T-helper 2 cell treated with Interferon-gamma antibody and Interleukin-4, amounts not matched to agents 5 μg/mL and 100 μg/mL, for 36 hours (primary cell): ENCODE measurements at regions not wholly inside any gene's neighbourhood (a gene's known extent, or its start where the extent isn't known, plus 50 kb on each side); places are given as distances from the start of the nearest gene placed in this dataset.

Source experiments
- DNase-seq: peaks from one replicate; pipeline ENCODE4 v3.0.0; 2021; ENCODE audit warnings: low spot score
- H3K27ac Mint-ChIP-seq: one replicate; pipeline ENCODE4 v1.8.0; 2021; ENCODE audit warnings: mild to moderate bottlenecking, mixed read lengths
- H3K27me3 Mint-ChIP-seq: one replicate; pipeline ENCODE4 v1.8.0; 2021; ENCODE audit warnings: low read depth, mixed read lengths
- H3K36me3 Mint-ChIP-seq: one replicate; pipeline ENCODE4 v1.8.0; 2021; ENCODE audit warnings: low read depth, mixed read lengths
- H3K4me1 Mint-ChIP-seq: one replicate; pipeline ENCODE4 v1.8.0; 2021; ENCODE audit warnings: low read depth, mixed read lengths
- H3K4me3 Mint-ChIP-seq: one replicate; pipeline ENCODE4 v1.8.0; 2022; ENCODE audit warnings: mild to moderate bottlenecking, moderate library complexity, mixed read lengths
- H3K9me3 Mint-ChIP-seq: one replicate; pipeline ENCODE4 v1.8.0; 2021; ENCODE audit warnings: mixed read lengths

GRCh38 chr3:69451594-69451993, 65.7 kb upstream of the FRMD4B start:
- DNase-seq: no peak
- H3K27ac Mint-ChIP-seq: no peak overlapping the region
- H3K4me1 Mint-ChIP-seq: no peaks in the 10 kb centered on the region
- H3K27me3 Mint-ChIP-seq: peaks cover 2% of the 10 kb centered on the region
- no peak overlapping the region for H3K4me3 Mint-ChIP-seq
- no peaks in the 10 kb centered on the region for H3K36me3 Mint-ChIP-seq
- H3K9me3 Mint-ChIP-seq: no peaks in the 10 kb centered on the region

GRCh38 chr3:69448877-69449276, 63.0 kb upstream of the FRMD4B start:
- Mint-ChIP-seq H3K27ac (no peak overlapping the region), H3K9me3 (no peaks in the 10 kb centered on the region), H3K4me1 (no peaks in the 10 kb centered on the region), H3K4me3 (no peak overlapping the region), H3K27me3 (peaks cover 2% of the 10 kb centered on the region), H3K36me3 (no peaks in the 10 kb centered on the region)
- DNase-seq: no peak

GRCh38 chr3:69446402-69447072, 60.6 kb upstream of the FRMD4B start:
- Mint-ChIP-seq H3K27me3 (peaks cover 2% of the 10 kb centered on the region), H3K4me3 (no peak overlapping the region), H3K4me1 (no peaks in the 10 kb centered on the region), H3K9me3 (no peaks in the 10 kb centered on the region), H3K27ac (no peak overlapping the region), H3K36me3 (no peaks in the 10 kb centered on the region)
- DNase-seq: no peak

- H3K27me3 Mint-ChIP-seq: peaks cover 2% of the 10 kb centered on the region
- H3K4me1 Mint-ChIP-seq: no peaks in the 10 kb centered on the region
- no peak overlapping the region for H3K27ac Mint-ChIP-seq
- no peak overlapping the region for H3K4me3 Mint-ChIP-seq
- no peak for DNase-seq
- no peaks in the 10 kb centered on the region for H3K36me3 Mint-ChIP-seq
- H3K9me3 Mint-ChIP-seq: no peaks in the 10 kb centered on the region
These were observed 59.6 kb upstream of the FRMD4B start for GRCh38 chr3:69445498-69445897.

GRCh38 chr3:69445024-69445423, 59.1 kb upstream of the FRMD4B start:
- no peaks in the 10 kb centered on the region for H3K4me1 Mint-ChIP-seq
- H3K36me3 Mint-ChIP-seq: no peaks in the 10 kb centered on the region
- peaks cover 2% of the 10 kb centered on the region for H3K27me3 Mint-ChIP-seq
- no peak overlapping the region for H3K4me3 Mint-ChIP-seq
- no peak for DNase-seq
- no peak overlapping the region for H3K27ac Mint-ChIP-seq
- H3K9me3 Mint-ChIP-seq: no peaks in the 10 kb centered on the region

GRCh38 chr3:69443457-69443920, 57.6 kb upstream of the FRMD4B start:
- no peak for DNase-seq
- H3K27ac Mint-ChIP-seq: no peak overlapping the region
- H3K27me3 Mint-ChIP-seq: no peaks in the 10 kb centered on the region

GRCh38 chr3:69442771-69443311, 57.0 kb upstream of the FRMD4B start:
- Mint-ChIP-seq H3K36me3 (no peaks in the 10 kb centered on the region), H3K4me3 (no peak overlapping the region), H3K4me1 (peaks cover 5% of the 10 kb centered on the region), H3K27me3 (no peaks in the 10 kb centered on the region), H3K9me3 (no peaks in the 10 kb centered on the region), H3K27ac (no peak overlapping the region)
- DNase-seq: peak; percentile 17

More at GRCh38 chr3:69443457-69443920, 57.6 kb upstream of the FRMD4B start:
- H3K4me1 Mint-ChIP-seq: peaks cover 5% of the 10 kb centered on the region
- H3K36me3 Mint-ChIP-seq: no peaks in the 10 kb centered on the region
- H3K9me3 Mint-ChIP-seq: no peaks in the 10 kb centered on the region
- no peak overlapping the region for H3K4me3 Mint-ChIP-seq

- Mint-ChIP-seq H3K9me3 (no peaks in the 10 kb centered on the region), H3K27ac (no peak overlapping the region), H3K4me3 (no peak overlapping the region), H3K27me3 (no peaks in the 10 kb centered on the region), H3K36me3 (no peaks in the 10 kb centered on the region), H3K4me1 (peaks cover 5% of the 10 kb centered on the region)
- DNase-seq: no peak
These were observed 55.8 kb upstream of the FRMD4B start for GRCh38 chr3:69441732-69442131.

- Mint-ChIP-seq H3K36me3 (no peaks in the 10 kb centered on the region), H3K4me1 (peaks cover 5% of the 10 kb centered on the region), H3K27me3 (no peaks in the 10 kb centered on the region), H3K27ac (no peak overlapping the region), H3K4me3 (no peak overlapping the region), H3K9me3 (no peaks in the 10 kb centered on the region)
- no peak for DNase-seq
These were observed 55.2 kb upstream of the FRMD4B start for GRCh38 chr3:69441040-69441439.

- no peaks in the 10 kb centered on the region for H3K36me3 Mint-ChIP-seq
- H3K9me3 Mint-ChIP-seq: no peaks in the 10 kb centered on the region
- no peak overlapping the region for H3K27ac Mint-ChIP-seq
- H3K4me1 Mint-ChIP-seq: peaks cover 8% of the 10 kb centered on the region
- no peaks in the 10 kb centered on the region for H3K27me3 Mint-ChIP-seq
- H3K4me3 Mint-ChIP-seq: no peak overlapping the region
- DNase-seq: no peak
These were observed 53.9 kb upstream of the FRMD4B start for GRCh38 chr3:69439643-69440270.

GRCh38 chr3:69438476-69438875, 52.6 kb upstream of the FRMD4B start:
- Mint-ChIP-seq H3K27me3 (no peaks in the 10 kb centered on the region), H3K4me3 (no peak overlapping the region), H3K27ac (no peak overlapping the region), H3K4me1 (peaks cover 13% of the 10 kb centered on the region), H3K9me3 (no peaks in the 10 kb centered on the region), H3K36me3 (no peaks in the 10 kb centered on the region)
- no peak for DNase-seq

GRCh38 chr3:69435274-69436265, 49.7 kb upstream of the FRMD4B start:
- DNase-seq: no peak
- no peaks in the 10 kb centered on the region for H3K27me3 Mint-ChIP-seq
- no peaks in the 10 kb centered on the region for H3K36me3 Mint-ChIP-seq
- no peak overlapping the region for H3K27ac Mint-ChIP-seq
- no peaks in the 10 kb centered on the region for H3K9me3 Mint-ChIP-seq
- H3K4me3 Mint-ChIP-seq: no peak overlapping the region
- H3K4me1 Mint-ChIP-seq: peaks cover 13% of the 10 kb centered on the region
